Adrenal gland (tissue), 9 donors: ENCODE measurements at regions not wholly inside any gene's neighbourhood (a gene's known extent, or its start where the extent isn't known, plus 50 kb on each side); places are given as distances from the start of the nearest gene placed in this dataset.

ENCODE experiments used
- DNase-seq, 7 donors: peaks; one replicate each; pipeline ENCODE4 v3.0.0-alpha.2; 2019 to 2020
- H3K27ac ChIP-seq, 5 donors: fragments of 200-600 bp; sonication (generic) in 4 of 5; 1 replicate in 3 of 5; 2 replicates in 2 of 5; pipeline versions ENCODE4 v1.5.1 to v1.8.0; 2016 to 2020; ENCODE audit warnings: mild to moderate bottlenecking in 1 of 5
- H3K27me3 ChIP-seq: fragments of 200-600 bp; 2 replicates; pipeline ENCODE4 v1.8.0; 2021
- H3K36me3 ChIP-seq, 2 donors: fragments of 200-600 bp; replicated peaks in 1 of 2; 1 replicate in 1 of 2; 2 replicates in 1 of 2; pipeline versions ENCODE4 v1.5.1 to v1.8.0; 2018 to 2022
- H3K4me1 ChIP-seq, 2 donors: fragments of 200-600 bp; replicated peaks in 1 of 2; 1 replicate in 1 of 2; 2 replicates in 1 of 2; pipeline versions ENCODE4 v1.5.1 to v1.8.0; 2018 to 2021
- H3K4me3 ChIP-seq, 4 donors: fragments of 200-600 bp; sonication (generic) in 3 of 4; one replicate each; pipeline ENCODE4 v1.5.1; 2016 to 2018
- H3K9me3 ChIP-seq, 3 donors: fragments of 200-600 bp; sonication (generic) in 1 of 3; replicated peaks in 1 of 3; 1 replicate in 2 of 3; 2 replicates in 1 of 3; pipeline versions ENCODE4 v1.5.1 to v1.8.0; 2016 to 2021
- POLR2A ChIP-seq, 2 donors: fragments of 450-650 bp; IDR thresholded peaks; one replicate each; pipeline ENCODE4 v1.6.1; 2017; ENCODE audit warnings: antibody characterized with exemption in 2 of 2, mild to moderate bottlenecking in 2 of 2, moderate library complexity in 1 of 2
- WGBS, 4 donors: extraction: QIAGEN DNeasy Blood & Tissue Kit in 2 of 4; methylation state at CpG; one replicate each; pipeline versions ENCODE4 v1.1.5 to v1.1.7; 2013 to 2017; 5-methylcytosine and 5-hydroxymethylcytosine counted together
- intact Hi-C, 2 donors: fragments of 100-400 bp; cut with DNase I; formaldehyde crosslinking; loops; one replicate each; pipeline versions ENCODE4 v1.14.1 to v1.15.0; 2022 to 2023
- TF ChIP-seq, protein P1 (sequence below), 6 experiments: fragments of 450-650 bp in 4 of 6; fragments of 200-600 bp in 2 of 6; sonication (generic) in 1 of 6; IDR thresholded peaks; 1 replicate in 5 of 6; 2 replicates in 1 of 6; pipeline versions ENCODE4 v1.5.1 to v1.8.0; 2016 to 2021; ENCODE audit warnings: antibody characterized with exemption in 6 of 6, mild to moderate bottlenecking in 2 of 6, moderate library complexity in 1 of 6
- donor health status: healthy with polysubstance abuse.
- donor health status: Bipolar disorder and iron deficiency.
- donor health status: DM: yes; HTN: yes; CAD: no.
- donor health status: DM: no; HTN: no; CAD: no.
- donor health status: DM: no; HTN: no; CAD: no.

DNA sequence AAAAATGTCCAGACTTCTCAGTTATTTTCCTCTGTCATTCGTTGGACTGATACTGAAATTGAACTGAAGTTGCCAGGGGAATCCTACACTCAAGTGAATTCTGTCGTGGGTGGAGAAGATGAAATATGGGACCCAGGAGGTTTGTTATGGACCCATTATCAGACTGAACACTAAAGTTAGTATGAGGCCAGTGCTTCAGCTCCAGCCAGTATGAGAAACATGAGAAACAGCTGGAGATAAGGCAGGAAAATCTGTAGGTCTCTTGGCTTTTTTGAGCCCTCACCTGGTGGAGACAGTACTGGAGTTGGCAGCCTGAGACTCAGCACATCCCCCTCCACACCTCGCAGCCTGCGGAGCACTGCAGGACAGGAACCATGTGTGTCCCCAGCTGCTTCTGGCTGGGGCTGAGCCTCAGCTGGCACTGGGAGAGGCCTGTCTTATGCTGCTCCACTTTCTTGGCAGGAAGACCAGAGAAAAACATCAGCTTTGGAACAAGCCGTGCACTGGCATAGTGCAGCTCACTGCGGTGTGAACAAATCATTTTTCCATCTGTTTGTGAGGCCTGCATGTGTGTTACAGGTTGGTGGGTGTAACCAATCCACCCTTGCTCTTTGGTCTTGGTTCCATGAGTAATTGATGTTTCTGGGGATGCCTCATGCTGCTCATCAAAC lies 641.0 kb downstream of the FGF9 start:
- WGBS, 4 donors, result 67 to 78% (median 76%) methylated on average over 4 to 6 of the region's 6 CpGs
- no peak for TF ChIP-seq POLR2A (IDR thresholded peaks at IDR 0.05)
- TF ChIP-seq, protein P1, sequence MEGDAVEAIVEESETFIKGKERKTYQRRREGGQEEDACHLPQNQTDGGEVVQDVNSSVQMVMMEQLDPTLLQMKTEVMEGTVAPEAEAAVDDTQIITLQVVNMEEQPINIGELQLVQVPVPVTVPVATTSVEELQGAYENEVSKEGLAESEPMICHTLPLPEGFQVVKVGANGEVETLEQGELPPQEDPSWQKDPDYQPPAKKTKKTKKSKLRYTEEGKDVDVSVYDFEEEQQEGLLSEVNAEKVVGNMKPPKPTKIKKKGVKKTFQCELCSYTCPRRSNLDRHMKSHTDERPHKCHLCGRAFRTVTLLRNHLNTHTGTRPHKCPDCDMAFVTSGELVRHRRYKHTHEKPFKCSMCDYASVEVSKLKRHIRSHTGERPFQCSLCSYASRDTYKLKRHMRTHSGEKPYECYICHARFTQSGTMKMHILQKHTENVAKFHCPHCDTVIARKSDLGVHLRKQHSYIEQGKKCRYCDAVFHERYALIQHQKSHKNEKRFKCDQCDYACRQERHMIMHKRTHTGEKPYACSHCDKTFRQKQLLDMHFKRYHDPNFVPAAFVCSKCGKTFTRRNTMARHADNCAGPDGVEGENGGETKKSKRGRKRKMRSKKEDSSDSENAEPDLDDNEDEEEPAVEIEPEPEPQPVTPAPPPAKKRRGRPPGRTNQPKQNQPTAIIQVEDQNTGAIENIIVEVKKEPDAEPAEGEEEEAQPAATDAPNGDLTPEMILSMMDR (IDR thresholded peaks at IDR 0.05), result no peak
- intact Hi-C loops, result no loop called here
- no peak for DNase-seq
- Histone ChIP-seq H3K36me3 (no peaks in the 10 kb centered on the region), H3K9me3 (no peaks in the 10 kb centered on the region), H3K4me3 (no peak overlapping the region), H3K4me1 (no peaks in the 10 kb centered on the region), H3K27ac (no peak overlapping the region), H3K27me3 (no peaks in the 10 kb centered on the region)

DNA sequence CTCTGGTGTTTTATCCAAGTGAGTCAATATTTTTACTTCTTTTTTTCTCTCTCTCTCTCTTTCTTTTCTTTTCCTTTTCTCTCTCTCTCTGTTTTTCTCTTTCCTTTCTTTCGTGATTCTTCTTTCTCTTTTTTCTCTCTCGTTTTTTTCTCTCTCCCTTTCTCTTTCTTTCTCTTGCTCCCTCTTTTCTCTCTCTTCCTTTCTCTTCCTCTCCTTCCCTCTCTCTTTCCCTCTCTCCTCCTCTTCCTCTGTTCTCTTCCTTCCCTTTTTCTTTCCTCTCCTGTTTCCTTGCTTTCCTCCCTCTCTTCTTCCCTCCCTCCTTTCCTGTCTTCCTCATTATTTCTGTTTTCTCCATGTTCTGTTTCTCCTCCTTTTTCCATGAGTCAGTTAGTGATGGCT lies 641.5 kb downstream of the FGF9 start:
- Histone ChIP-seq H3K27ac (no peak overlapping the region), H3K4me1 (no peaks in the 10 kb centered on the region), H3K36me3 (no peaks in the 10 kb centered on the region), H3K27me3 (no peaks in the 10 kb centered on the region), H3K9me3 (no peaks in the 10 kb centered on the region), H3K4me3 (no peak overlapping the region)
- 67 to 88% (median 76%) methylated on average over 2 of the region's 2 CpGs for WGBS, 4 donors
- intact Hi-C loops, result no loop called here
- DNase-seq, result no peak
- TF ChIP-seq, protein P1 (IDR thresholded peaks at IDR 0.05), result no peak
- TF ChIP-seq POLR2A (IDR thresholded peaks at IDR 0.05), result no peak

DNA sequence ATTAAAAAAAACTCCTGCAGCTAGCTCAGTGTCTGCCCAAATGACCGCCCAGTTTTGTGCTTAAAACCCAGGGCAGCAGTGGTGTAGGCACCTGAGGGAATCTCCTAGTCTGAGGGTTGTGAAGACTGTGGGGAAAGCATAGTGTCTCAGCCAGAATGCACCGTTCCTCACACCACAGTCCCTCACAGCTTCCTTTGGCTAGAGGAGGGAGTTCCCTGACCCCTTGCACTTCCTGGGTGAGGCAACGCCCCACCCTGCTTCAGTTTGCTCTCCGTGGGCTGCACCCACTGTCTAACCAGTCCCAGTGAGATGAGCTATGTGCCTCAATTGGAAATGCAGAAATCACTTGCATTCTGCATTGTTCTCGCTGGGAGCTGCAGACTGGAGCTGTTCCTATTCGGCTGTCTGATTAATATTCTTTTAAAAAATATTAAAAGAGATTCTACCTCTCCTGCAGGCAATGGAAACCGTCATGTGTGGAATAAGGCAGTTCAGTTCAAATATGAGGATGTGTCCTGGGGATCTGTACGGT lies 645.7 kb downstream of the FGF9 start:
- intact Hi-C loops, result no loop called here
- H3K9me3 ChIP-seq, result no peaks in the 10 kb centered on the region
- H3K4me3 ChIP-seq, result no peak overlapping the region
- 81 to 92% (median 86%) methylated on average over 8 of the region's 8 CpGs for WGBS, 4 donors
- H3K36me3 ChIP-seq, result no peaks in the 10 kb centered on the region
- no peak for TF ChIP-seq POLR2A (IDR thresholded peaks at IDR 0.05)
- TF ChIP-seq, protein P1 (IDR thresholded peaks at IDR 0.05), result no peak
- H3K27me3 ChIP-seq, result no peaks in the 10 kb centered on the region
- H3K27ac ChIP-seq, result no peak overlapping the region
- DNase-seq, result no peak
- H3K4me1 ChIP-seq, result no peaks in the 10 kb centered on the region

DNA sequence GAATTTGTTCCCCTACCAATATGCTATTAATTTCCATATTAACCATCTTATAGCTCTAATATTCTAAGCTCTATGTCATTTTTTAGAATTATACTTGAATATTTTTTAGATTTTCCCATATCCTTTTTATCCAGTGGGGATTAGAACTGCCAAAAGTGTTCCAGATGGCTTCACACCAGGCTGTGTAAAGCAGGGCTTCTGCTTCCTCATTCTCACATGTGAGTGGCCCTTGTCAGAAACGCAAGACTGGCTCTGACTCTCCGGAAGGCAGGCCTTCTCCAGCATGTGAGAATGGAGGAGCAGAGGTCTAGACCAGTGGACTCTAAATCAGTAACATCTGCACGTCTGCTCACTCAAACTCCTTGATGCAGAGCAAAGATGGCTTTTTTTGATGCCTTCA lies 650.1 kb downstream of the FGF9 start:
- H3K27me3 ChIP-seq, result no peaks in the 10 kb centered on the region
- H3K4me1 ChIP-seq, result no peaks in the 10 kb centered on the region
- 87 to 92% (median 88%) methylated on average over 3 of the region's 3 CpGs for WGBS, 4 donors
- TF ChIP-seq, protein P1 (IDR thresholded peaks at IDR 0.05), result no peak
- no peak for TF ChIP-seq POLR2A (IDR thresholded peaks at IDR 0.05)
- no peak overlapping the region for H3K27ac ChIP-seq
- no peak overlapping the region for H3K4me3 ChIP-seq
- no peaks in the 10 kb centered on the region for H3K9me3 ChIP-seq
- intact Hi-C loops, result no loop called here
- no peak for DNase-seq
- H3K36me3 ChIP-seq, result no peaks in the 10 kb centered on the region
